NOMO-1 (cell line): ENCODE measurements at regions not wholly inside any gene's neighbourhood (a gene's known extent, or its start where the extent isn't known, plus 50 kb on each side); places are given as distances from the start of the nearest gene placed in this dataset.
A peak's percentile ranks its signal among the peaks of the same experiment; 100 is the strongest.

Experiments used
- DNase-seq, 2 experiments: peaks; one replicate each; lab custom pipeline; 2025; ENCODE audit not compliant: unreplicated experiment in 2 of 2; lab: John Stamatoyannopoulos, UW

DNA sequence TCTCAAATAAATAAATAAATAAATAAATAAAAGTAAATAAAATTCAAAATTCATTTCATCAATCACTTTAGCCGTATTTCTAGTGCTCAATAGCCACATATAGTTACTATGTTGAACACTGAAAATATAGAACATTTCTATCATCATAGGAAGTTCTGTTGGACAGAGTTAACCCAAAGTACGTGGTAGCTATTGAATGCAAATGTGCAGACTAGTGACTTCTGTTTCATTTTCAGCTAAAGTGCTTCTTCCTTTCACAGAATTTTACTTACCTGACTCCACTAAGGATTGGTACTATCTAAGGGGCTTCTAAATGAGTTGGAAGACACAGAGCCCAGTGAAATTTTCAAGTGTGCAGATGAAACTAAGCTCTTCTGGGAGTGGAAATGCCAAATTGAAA lies 1208.3 kb downstream of the MAT2B start:
- DNase-seq: no peak

DNA sequence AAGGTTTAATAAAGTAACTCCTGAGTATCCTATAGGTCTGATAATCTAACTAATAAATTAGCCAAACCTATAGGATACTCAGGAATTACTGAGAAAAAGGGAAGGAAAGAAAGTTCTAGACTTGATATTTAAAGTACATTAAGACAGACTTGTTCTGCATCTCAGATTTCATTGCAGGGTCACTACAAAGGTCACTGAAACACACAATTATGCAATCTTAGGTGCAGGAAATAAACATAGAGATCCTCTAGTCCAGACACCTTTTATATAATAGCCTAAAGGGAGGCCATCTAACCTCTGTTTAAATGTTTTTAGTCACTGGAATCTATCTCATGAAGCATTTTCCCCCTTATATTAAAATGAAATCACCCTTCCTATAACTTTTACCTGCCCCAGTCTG lies 1215.7 kb downstream of the MAT2B start:
- DNase-seq: no peak

DNA sequence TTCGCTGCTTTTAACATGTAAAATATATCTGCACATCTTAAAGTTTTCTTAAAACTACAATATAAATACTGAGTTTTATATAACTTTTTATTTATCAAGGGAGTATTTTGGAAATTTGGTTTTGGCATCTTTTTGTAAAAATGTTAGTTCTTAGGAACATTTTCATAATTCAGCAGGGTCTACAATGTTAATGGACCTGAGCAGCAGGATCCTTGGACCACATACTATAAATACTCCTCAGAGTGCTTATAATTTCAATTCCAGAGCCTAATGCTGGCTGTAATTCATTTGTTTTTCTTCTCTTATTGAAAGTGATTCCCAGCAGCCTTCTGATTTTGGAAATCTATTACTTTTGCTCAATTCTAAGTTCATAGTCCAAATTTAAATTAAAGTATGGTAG lies 1216.2 kb downstream of the MAT2B start:
- no peak for DNase-seq

DNA sequence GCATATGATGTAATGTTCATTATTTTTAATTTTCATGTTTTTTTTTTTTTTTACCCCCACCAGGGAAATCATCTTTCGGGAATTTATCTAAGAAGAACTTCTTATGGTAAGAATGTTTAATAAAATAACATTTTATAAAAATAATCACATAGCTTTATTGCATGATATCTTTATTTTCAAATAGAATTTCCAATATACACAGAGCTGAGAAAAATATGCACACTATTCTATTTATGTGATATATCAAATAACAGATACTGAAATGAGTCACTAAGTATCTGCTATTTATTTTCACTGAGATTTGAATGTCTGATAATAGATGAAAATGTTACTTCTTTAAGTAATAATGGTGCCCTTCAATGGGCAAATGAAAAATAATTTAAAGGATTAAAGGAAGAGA lies 1217.3 kb downstream of the MAT2B start:
- no peak for DNase-seq

DNA sequence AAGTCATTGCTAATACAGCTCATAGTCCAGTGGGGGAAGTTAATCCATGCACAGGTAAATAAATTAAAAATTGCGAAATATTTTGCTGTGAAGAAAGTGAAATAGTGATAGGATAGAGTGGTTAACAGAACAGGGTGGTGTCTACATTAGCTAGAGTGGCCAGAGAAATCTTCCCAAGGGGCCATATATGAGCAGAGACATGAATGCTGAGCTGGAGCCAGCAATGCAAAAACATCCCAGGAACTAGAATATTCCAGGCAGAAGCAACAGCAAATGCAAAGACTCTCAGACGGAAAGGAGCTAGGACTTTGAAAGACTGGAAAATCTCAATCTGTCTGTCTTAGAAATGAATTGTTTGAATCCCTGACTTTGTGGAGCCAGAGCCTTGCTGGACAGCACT lies 1221.6 kb downstream of the MAT2B start:
- no peak for DNase-seq

DNA sequence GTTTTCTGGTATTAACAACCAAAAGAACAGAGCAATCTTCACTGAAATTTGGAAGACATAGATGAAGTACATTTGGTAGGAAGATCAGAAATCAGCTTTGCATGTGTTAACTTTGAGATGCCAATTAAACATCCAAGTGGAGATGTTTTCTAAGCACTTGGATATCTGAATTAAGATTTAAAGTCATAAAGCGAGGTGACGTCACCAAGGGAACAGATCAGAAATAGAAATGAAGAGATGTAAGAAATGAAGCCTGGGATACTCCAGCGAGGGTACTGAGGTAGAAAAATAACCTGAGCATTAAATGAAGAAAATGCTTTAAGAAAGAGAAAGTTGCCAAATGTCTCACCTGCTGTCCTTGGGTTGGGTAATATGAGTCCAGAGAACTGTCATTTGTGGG lies 1223.3 kb downstream of the MAT2B start:
- no peak for DNase-seq

DNA sequence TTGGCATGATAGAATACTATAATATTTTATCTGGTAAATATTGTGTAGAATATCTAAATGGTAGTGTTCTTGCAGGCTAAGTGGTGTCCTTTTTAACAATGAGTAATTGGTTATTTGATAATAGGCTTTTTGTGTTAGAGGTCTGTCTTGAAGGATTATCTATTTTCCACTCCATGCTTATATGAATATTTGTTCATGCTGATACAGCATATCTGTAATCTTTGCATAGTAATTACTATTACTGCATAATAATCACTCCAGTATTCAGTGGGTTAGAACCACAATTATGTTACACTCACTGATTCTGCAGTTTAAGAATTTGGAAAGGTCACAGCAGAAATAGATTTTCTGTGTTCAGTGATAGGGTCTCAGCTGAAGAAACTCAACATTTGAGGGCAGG lies 1229.9 kb downstream of the MAT2B start:
- DNase-seq: no peak

DNA sequence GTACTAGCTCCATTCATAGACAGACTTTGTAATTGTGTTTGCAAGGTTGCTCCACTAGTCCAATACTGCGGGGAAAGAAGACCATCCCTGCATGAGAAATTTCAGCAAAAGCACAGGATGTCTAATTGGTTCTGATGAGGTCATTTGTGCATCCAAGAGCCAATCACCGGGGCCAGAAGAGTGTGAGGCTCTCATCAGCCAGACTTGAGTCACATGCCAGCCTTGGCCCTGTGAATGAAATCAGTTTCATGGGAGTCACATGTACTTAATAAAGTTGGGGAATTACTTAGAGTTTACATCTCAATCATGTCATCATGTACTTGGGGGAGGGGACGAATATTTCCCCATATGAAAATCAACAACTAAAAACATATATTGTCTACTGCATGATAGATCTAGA lies 1236.0 kb downstream of the MAT2B start:
- DNase-seq: no peak

DNA sequence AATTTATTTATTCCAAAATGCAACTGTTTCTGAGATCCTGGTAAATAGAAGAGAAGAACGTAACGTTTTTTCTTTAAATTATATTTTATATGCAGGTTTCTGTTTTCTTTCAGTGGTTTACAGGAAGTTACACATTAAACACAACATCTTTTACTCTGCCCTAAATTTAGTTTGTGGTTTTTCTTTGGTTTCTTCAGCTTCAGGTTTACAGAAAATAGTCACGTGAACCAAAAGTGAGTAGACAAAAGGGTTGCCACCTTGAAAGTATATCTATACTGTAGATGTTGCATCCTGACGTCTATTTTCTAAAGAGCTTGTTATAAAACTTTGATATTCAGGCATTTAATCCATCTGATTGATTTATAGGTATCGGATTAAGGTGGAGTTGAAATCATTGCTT lies 1236.6 kb downstream of the MAT2B start:
- peak; percentile 10 to 62 for DNase-seq

DNA sequence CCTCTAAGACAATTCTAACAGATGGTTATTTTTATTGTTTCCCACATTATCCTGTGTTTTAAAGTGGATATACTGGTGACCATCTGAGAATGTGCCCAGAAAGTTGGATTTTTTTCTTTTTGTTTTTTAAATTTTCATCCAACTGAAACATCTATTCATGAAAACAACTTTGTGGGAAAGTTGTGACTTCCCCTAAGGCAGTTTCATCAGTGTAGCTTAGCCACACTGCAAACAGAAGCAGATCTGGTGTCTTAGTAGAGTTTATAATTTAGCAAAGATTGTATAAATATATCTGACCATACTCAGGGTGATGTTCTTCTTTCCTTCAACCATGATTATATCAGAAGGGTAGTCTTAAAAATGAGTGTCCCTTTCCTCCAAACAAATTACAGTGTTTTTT lies 1241.3 kb downstream of the MAT2B start:
- DNase-seq: no peak

DNA sequence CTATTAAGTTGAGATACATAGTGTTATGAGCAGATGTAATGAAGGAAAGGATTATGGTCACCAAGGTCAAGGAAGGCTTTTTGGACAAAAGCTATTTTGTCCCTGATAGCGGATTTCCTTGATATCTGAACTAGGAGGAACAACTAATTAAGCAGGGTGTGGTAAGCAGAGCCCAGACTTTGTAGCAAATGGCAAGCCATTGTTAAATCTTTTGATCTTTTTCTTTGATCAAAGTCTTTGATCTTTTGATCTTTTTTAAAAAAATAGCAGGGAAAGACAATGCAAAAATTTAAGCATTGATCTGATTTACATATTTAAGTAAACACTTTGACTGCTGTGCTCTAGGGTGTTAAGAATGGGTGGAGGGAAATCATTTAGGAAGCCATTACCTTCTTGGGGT lies 1242.0 kb downstream of the MAT2B start:
- no peak for DNase-seq

DNA sequence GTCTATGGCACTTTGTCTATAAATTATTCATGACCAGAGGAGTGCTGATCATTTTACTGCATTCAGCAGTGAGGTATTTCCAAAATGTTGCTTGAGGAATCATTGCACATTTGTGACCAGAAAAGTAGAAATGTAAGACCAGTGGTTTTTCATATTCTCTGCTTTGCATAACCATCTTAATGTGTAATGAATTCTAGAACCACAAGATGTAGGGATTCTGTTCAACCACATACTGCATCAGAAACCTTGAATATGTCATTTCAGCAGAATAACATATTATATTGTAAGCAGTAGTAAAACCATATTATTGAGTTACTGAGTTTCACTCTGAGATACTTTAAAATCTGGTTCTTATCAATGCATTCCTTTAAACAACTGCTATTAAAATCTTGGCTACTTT lies 1243.4 kb downstream of the MAT2B start:
- DNase-seq: no peak

DNA sequence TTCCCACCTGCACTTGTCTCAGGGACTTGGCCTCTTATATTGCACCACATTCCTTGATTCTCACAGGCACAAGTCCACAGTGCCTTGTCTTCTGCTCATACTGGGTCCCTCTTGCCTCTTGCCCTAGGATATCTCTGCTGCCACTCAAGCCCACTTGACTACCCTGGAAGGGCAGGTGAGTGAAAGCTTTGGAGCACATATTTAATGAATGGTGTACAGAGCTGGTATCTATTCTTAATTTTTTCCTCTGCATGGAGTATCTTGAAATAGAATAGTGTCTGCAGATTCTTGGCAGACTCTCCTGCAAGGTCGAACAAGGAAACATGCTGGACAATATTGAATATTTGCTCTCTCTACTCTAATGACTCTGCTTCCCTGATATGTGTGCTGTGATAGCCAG lies 1248.0 kb downstream of the MAT2B start:
- no peak for DNase-seq

DNA sequence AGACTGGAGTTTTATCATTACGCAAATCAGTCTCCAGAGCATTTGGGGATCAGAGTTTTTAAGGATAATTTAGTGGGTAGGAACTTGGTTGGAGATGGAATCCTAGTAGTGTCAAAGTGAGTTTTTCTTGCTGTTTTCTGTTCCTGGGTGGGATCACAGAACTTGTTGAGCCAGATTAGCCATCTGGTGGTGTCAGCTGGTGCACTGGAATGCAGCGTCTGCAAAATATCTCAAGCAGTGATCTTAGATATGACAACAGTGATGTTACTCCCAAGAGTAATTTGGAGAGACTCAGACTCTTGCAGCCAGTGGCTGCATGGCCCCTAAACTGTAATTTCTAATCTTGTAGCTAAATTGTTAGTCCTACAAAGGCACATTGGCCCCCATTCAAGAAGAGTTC lies 1257.8 kb downstream of the MAT2B start:
- DNase-seq: no peak

DNA sequence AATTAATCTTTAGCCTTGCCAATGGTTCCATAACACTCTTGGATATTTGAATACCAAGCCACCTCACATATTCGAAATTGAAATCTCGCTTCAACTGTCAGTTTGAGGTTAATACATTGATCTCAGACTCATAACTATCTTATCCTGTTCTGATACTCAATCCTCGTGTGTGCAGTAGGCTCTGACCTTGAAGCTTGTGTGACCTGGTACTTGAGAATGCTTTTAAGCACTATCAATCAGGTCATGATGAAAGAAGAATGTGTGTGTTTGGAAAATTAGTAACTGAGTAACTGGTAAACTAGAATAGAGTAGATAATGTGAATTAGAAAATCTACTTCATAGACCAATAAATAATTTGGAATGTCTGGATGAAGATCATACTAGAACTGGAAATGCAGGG lies 1266.7 kb downstream of the MAT2B start:
- DNase-seq: no peak

DNA sequence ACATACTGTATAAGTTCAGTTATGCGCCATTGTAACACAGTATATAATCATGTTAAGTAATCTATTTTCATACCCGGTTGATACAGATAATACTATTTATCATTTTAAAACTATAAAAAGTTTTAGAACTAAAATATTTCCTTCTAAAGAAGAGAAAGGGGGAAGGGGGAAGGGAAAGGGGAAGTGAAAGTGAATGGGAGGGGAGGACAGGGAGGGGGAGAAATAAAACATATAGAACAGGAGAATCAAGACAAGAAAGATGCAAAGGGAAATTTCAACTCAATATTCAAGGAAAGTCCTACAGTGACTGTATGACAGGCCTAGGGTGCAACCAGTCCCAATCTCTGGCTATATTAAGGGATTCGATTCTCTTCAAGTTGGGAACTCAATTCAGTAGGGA lies 1278.8 kb downstream of the MAT2B start:
- peak; percentile 15 to 37 for DNase-seq

DNA sequence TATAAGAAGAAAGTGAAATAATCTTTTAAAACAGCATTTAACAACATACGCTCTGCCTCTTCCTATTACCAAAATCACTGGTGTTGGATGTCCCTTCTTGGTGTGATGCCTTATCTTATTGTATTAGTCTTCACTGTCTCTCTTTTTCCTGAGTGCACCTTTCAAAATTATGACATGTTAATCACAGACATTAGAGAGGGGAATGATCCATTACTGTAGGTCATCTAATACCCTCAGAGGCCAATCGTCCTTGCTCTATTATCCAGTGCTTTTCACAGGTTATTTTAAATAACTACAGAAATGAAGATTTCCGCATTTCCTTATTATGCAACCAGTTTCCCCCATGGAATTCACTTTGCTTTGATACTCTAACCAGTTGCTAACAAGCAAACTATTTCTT lies 1292.7 kb downstream of the MAT2B start:
- DNase-seq: no peak

DNA sequence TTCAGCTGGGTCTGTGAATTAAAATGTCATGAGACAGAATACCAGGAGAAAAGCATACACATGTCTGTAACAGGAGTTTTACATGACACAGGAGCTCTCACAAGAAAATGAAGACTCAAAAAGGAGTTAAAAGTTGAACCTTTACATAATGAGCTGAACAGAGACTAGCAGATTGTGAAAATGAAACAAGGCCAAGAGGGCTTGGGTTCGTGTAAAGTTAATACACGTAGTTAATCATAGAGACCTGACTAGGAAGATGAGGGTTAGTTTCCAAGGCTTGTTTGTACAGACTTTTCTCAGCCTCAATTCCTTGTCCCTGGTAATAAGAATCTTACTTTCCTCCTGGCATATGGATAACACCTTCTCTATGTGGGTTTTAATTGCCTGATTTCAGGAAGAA lies 1294.0 kb downstream of the MAT2B start:
- no peak for DNase-seq

DNA sequence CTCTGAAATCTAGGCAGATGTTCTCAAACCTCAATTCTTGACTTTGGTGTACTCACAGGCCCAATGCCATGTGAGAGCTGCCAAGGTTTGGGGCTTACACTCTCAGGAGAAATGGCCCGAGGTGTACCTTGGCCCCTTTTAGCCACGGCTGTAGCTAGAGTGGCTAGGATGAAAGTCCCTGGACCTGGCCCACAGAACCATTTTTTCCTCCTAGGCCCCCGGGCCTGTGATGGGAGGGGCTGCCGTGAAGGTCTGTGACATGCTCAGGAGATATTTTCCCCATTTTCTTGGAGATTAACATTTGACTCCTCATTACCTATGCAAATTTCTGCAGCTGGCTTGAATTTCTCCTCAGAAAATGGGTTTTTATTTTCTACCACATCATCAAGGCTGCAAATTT lies 1296.5 kb downstream of the MAT2B start:
- no peak for DNase-seq

DNA sequence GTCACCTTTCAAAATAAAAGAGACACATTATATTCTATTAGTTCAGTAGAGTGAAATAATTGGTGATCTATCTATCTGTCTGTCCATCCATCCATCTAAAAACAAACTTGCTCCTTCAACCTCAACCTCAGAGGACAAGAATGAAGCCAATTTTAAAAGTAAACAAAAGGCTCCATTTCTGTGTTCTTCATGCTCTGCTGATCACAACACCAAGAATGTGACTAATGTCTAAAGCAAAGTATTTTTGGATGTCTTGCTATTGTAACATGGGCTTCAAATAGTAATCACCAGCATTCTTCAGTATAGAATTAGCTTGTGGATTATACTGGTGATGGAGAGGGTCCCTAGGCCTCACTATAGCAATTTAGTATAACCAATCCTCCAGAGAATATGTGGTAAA lies 1304.4 kb downstream of the MAT2B start:
- DNase-seq: no peak

DNA sequence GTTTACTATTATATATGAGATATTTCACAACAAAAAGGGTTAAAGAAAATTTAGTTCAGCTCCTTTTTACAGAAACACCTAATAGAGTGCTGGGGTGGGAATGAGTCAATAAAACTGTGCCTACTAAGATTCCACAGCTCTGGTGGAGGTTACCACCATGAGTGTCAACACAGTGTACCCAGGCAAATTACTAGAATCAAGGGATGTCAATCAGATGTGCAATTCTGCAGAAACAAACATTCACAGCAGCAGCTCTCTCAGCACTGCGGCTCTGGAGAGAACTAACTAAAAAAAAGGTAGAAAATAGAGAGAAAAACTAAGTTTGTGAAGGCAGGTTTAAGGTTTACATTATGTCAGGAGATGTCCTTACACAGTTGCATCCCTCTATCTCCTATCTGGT lies 1313.0 kb downstream of the MAT2B start:
- DNase-seq: no peak

DNA sequence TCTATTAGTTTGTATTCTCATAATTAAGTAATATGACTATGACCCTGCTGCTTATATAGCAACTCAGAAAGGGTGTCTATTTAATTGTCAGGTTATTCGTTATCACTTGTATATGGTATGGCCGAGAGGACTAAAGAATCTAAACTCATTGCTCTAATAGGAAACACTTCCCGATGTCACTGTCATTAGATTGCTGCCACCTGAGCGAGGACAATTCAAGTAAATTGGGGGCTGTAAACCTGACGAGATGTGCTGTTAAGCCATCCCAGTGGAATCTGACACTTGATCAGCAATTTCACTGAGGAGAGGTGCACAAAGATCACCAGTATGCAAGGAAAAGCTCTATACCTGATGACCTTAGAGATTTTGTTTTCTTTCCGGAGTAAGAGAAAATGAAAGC lies 1319.3 kb downstream of the MAT2B start:
- no peak for DNase-seq

DNA sequence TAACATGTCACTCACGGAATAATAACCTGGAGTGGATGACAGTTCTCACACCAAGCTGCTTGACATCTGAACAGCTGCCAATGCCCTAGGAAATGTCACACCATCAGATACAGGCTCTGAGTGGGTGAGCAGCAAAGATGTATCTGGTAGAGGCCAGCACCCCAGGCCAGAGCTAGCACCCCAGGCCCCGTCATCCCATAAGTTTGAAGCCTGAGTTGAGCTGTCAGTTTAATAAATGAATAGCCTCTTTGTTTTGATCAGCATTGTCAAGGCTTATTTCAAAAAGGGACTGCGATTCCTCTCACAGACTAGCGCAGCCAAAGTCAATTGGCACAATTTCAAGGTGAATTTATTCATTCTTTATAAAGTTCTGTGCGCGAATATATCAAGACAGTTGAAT lies 1327.1 kb downstream of the MAT2B start:
- DNase-seq: no peak

DNA sequence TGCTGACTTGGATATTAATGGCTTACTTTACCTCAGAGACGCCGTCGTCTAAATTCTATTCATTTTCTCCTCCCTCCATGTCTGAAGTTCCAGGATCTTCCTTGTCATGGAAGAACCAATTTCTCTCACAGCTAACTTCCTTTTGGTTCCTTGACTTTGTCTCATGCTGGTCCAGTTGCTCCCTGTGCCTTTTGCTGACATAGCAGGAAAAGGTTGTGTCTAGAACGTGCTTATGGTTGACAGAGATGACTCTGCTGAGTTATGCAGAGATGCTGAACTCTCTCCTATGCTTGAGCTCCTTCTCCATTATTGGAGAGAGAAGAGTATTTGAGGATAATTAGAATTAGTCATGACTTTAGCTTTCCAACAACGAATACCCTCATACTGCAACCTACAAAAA lies 1338.9 kb downstream of the MAT2B start:
- DNase-seq: no peak
